ENCODE measurements at regions not wholly inside any gene's neighbourhood (a gene's known extent, or its start where the extent isn't known, plus 50 kb on each side); places are given as distances from the start of the nearest gene placed in this dataset.

DNA sequence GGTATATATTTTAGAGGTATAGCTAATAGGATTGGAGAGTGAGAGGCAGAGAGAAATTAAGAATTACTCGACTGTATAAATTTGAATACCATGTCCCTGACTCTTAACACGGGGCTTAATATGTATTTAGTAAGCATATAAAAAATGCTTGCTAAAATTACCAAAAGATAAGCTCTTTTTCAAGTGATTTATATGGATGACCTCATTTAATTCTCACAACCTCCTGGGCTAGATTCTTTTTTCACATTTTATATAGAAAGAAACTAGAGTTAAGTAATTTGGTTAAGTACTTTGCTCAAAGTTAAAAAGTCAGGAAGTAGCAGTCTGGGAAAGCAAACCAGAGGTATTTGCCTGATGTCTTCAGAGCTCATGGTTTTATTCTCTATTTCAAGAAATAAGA, 963.5 kb upstream of the SOX9 start:
- no peak for TF ChIP-seq POLR2AphosphoS5 (IDR thresholded peaks at IDR 0.05; ENCODE audit: borderline replicate concordance, low read depth, low read length)
- TF ChIP-seq EZH2 (IDR thresholded peaks at IDR 0.05): no peak
- no peak for TF ChIP-seq FOXP2 (optimal IDR thresholded peaks at IDR 0.05; ENCODE audit: control extremely low read depth, extremely low read length, insufficient read depth)
